Thyroid gland (tissue), 4 donors: ENCODE measurements at regions not wholly inside any gene's neighbourhood (a gene's known extent, or its start where the extent isn't known, plus 50 kb on each side); places are given as distances from the start of the nearest gene placed in this dataset.

Source experiments
- CTCF ChIP-seq, 6 experiments: fragments of 200-600 bp in 3 of 6; fragments of 450-650 bp in 3 of 6; sonication (generic) in 3 of 6; IDR thresholded peaks; one replicate each; pipeline ENCODE4 v1.5.1; 2016 to 2019; ENCODE audit warnings: antibody characterized with exemption in 6 of 6, mild to moderate bottlenecking in 2 of 6, inconsistent platforms in 1 of 6, moderate library complexity in 1 of 6
- POLR2A ChIP-seq, 2 donors: fragments of 450-650 bp; IDR thresholded peaks; one replicate each; pipeline ENCODE4 v1.6.1; 2017; ENCODE audit warnings: antibody characterized with exemption in 2 of 2, mild to moderate bottlenecking in 2 of 2, moderate library complexity in 1 of 2

GRCh38 chr2:56889738-56890137 is 705.9 kb downstream of the CCDC85A start:
- TF ChIP-seq CTCF (IDR thresholded peaks at IDR 0.05) = no peak
- no peak for TF ChIP-seq POLR2A (IDR thresholded peaks at IDR 0.05)
